ENCODE measurements at regions not wholly inside any gene's neighbourhood (a gene's known extent, or its start where the extent isn't known, plus 50 kb on each side); places are given as distances from the start of the nearest gene placed in this dataset.

DNA sequence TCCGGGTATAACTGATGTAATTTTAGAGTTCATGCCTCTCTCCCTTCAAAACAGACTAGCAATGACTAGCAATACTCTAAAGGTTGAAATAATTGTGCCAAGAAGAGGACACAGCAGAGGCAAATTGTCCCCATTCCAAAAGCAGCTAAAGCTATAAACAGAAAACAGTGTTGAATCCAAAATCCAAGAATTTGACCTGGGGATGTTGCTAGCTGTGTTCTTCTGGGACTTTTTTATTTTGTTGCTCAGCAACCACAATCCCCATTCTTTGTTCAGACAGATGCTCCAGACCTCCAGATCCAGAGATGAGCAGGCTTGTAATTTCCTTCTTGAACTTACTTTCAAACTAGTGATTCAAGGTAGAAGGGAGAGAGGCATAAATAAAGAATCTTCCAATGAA is 191.5 kb downstream of the FOXB1 start:
- TF ChIP-seq CTCF (IDR thresholded peaks at IDR 0.05) (no peak), POLR2A (IDR thresholded peaks at IDR 0.05) (no peak)

Measured in sigmoid colon (tissue), 3 donors.